Fibroblast of lung (primary cell): ENCODE measurements at regions not wholly inside any gene's neighbourhood (a gene's known extent, or its start where the extent isn't known, plus 50 kb on each side); places are given as distances from the start of the nearest gene placed in this dataset.

Source experiments
- DNase-seq, 2 donors: peaks; one replicate each; pipeline versions ENCODE4 v3.0.0 to v3.0.0-alpha.2; 2010; ENCODE audit warnings: low read depth in 2 of 2
- H2AFZ ChIP-seq: 2 replicates; pipeline ENCODE4 v1.5.1; 2012; ENCODE audit warnings: low read length, control low read depth, inconsistent platforms
- H3K27ac ChIP-seq: 2 replicates; pipeline ENCODE4 v1.5.1; 2011; ENCODE audit warnings: low read length, control low read depth; ENCODE audit not compliant: insufficient read depth
- H3K27me3 ChIP-seq: 2 replicates; pipeline ENCODE4 v1.5.1; 2011; ENCODE audit warnings: mild to moderate bottlenecking, low read length; ENCODE audit not compliant: control insufficient read depth, insufficient read depth
- H3K36me3 ChIP-seq: 2 replicates; pipeline ENCODE4 v1.5.1; 2011; ENCODE audit warnings: low read length; ENCODE audit not compliant: control insufficient read depth, insufficient read depth
- H3K4me1 ChIP-seq: 2 replicates; pipeline ENCODE4 v1.5.1; 2011; ENCODE audit warnings: low read length; ENCODE audit not compliant: control insufficient read depth, insufficient read depth; ENCODE audit errors: extremely low read depth
- H3K4me2 ChIP-seq: 2 replicates; pipeline ENCODE4 v1.5.1; 2011; ENCODE audit warnings: low read length, control low read depth; ENCODE audit not compliant: insufficient read depth; ENCODE audit errors: extremely low read depth
- H3K4me3 ChIP-seq, 4 experiments: fragments of 200-600 bp in 1 of 4; sonication (generic) in 1 of 4; replicated peaks in 1 of 4; 2 replicates each; pipeline ENCODE4 v1.5.1; 2011 to 2016; ENCODE audit warnings: low read length in 4 of 4, low read depth in 3 of 4, mild to moderate bottlenecking in 3 of 4, control low read depth in 2 of 4, inconsistent platforms in 1 of 4, mixed read lengths in 1 of 4; ENCODE audit not compliant: insufficient read depth in 1 of 4; ENCODE audit errors: control extremely low read depth in 1 of 4
- H3K79me2 ChIP-seq: 2 replicates; pipeline ENCODE4 v1.5.1; 2012; ENCODE audit warnings: mild to moderate bottlenecking, low read length, inconsistent platforms; ENCODE audit not compliant: control insufficient read depth, insufficient read depth
- H3K9ac ChIP-seq: 2 replicates; pipeline ENCODE4 v1.5.1; 2011; ENCODE audit warnings: mild to moderate bottlenecking, low read length, control low read depth; ENCODE audit not compliant: insufficient read depth
- H3K9me3 ChIP-seq: 2 replicates; pipeline ENCODE4 v1.5.1; 2012; ENCODE audit warnings: low read depth, low read length; ENCODE audit not compliant: control insufficient read depth, insufficient read depth
- H4K20me1 ChIP-seq: 2 replicates; pipeline ENCODE4 v1.5.1; 2011; ENCODE audit warnings: low read length; ENCODE audit not compliant: control insufficient read depth, insufficient read depth; ENCODE audit errors: extremely low read depth
- EZH2 ChIP-seq: IDR thresholded peaks from 2 replicates; pipeline ENCODE4 v1.5.1; 2012; ENCODE audit warnings: low read length, control low read depth, mild to moderate bottlenecking; ENCODE audit errors: missing control alignments
- TF ChIP-seq, protein P1 (sequence below), 2 donors: IDR thresholded peaks in 1 of 2; conservative IDR thresholded peaks in 1 of 2; 1 replicate in 1 of 2; 2 replicates in 1 of 2; pipeline ENCODE4 v1.5.1; 2011 to 2012; ENCODE audit warnings: low read length in 2 of 2, control low read depth in 1 of 2, inconsistent platforms in 1 of 2, low read depth in 1 of 2, mild to moderate bottlenecking in 1 of 2

DNA sequence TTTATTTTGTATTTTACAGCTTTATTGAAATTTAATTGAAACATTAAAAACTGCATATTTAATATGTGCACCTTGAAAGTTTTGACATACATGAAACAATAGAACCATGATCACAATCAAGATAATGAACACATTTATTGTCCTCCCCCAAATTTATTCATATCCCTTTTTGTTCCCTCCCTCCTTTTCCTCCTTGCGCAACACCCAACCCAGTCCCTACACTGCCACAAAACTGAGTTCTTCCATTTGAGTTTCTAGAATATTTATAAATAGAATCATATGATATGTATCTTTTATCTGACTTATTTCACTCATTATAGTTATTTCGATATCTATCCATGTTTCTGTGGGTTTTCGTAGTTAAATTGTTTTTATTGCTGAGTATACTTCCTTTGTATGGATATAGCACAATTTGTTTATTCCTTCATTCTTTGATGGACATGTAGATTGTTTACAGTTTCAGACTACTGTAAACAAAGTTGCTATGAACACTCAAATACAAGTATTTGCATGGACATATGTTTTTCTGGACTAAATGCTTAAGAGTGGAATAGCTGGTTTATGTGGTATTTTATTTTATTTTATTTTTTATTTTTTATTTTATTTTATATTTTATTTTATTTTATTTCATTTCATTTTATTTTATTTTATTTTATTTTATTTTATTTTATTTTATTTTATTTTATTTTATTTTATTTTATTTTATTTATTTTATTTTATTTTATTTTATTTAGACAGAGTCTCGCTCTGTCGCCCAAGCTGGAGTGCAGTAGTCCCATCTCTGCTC is 359.1 kb downstream of the SLC6A15 start:
- Histone ChIP-seq H3K79me2 (no peaks in the 10 kb centered on the region), H3K4me1 (no peaks in the 10 kb centered on the region)
- no peak for TF ChIP-seq EZH2
- TF ChIP-seq, protein P1, sequence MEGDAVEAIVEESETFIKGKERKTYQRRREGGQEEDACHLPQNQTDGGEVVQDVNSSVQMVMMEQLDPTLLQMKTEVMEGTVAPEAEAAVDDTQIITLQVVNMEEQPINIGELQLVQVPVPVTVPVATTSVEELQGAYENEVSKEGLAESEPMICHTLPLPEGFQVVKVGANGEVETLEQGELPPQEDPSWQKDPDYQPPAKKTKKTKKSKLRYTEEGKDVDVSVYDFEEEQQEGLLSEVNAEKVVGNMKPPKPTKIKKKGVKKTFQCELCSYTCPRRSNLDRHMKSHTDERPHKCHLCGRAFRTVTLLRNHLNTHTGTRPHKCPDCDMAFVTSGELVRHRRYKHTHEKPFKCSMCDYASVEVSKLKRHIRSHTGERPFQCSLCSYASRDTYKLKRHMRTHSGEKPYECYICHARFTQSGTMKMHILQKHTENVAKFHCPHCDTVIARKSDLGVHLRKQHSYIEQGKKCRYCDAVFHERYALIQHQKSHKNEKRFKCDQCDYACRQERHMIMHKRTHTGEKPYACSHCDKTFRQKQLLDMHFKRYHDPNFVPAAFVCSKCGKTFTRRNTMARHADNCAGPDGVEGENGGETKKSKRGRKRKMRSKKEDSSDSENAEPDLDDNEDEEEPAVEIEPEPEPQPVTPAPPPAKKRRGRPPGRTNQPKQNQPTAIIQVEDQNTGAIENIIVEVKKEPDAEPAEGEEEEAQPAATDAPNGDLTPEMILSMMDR (conservative IDR thresholded peaks at IDR 0.05 in 1 of 2, IDR thresholded peaks at IDR 0.05 in 1 of 2; ENCODE audit: low read depth in 1 of 2, low read length in 2 of 2) = no peak

DNA sequence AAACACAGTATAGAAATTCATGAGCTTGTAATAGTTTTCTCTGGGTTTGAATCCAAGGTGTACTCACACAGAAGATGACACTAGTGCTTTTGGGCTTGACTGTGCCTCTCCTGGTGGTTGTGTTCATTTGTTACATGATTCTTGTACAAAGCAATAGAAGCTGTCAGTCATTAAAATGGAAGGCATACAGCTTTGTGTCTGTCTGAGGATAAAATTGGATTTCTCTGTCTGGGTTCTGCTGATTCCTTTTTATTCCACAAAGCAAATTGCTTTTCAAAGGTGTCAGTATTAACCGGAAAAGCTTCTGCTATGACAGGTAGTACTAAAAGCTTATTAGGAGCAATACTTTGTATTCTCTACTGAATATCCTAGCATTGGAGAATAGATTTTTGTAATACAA is 361.2 kb downstream of the SLC6A15 start:
- no peaks in the 10 kb centered on the region for H3K4me1 ChIP-seq
- no peaks in the 10 kb centered on the region for H3K9me3 ChIP-seq
- H3K36me3 ChIP-seq = no peaks in the 10 kb centered on the region
- no peak for TF ChIP-seq EZH2
- TF ChIP-seq, protein P1 (conservative IDR thresholded peaks at IDR 0.05 in 1 of 2, IDR thresholded peaks at IDR 0.05 in 1 of 2; ENCODE audit: low read depth in 1 of 2, low read length in 2 of 2) = no peak
- H3K79me2 ChIP-seq = no peaks in the 10 kb centered on the region
- H3K27ac ChIP-seq = no peak overlapping the region
- H4K20me1 ChIP-seq = no peaks in the 10 kb centered on the region
- no peak overlapping the region for H2AFZ ChIP-seq
- H3K9ac ChIP-seq = no peak overlapping the region
- no peaks in the 10 kb centered on the region for H3K27me3 ChIP-seq
- no peak overlapping the region for H3K4me2 ChIP-seq
- no peak for DNase-seq
- no peak overlapping the region for H3K4me3 ChIP-seq

More for the DNA sequence above, 359.1 kb downstream of the SLC6A15 start:
- Histone ChIP-seq H2AFZ (no peak overlapping the region), H3K4me2 (no peak overlapping the region), H3K9ac (no peak overlapping the region), H3K27me3 (no peaks in the 10 kb centered on the region), H3K36me3 (no peaks in the 10 kb centered on the region), H3K9me3 (no peaks in the 10 kb centered on the region), H3K4me3 (no peak overlapping the region), H3K27ac (no peak overlapping the region), H4K20me1 (no peaks in the 10 kb centered on the region)
- no peak for DNase-seq

DNA sequence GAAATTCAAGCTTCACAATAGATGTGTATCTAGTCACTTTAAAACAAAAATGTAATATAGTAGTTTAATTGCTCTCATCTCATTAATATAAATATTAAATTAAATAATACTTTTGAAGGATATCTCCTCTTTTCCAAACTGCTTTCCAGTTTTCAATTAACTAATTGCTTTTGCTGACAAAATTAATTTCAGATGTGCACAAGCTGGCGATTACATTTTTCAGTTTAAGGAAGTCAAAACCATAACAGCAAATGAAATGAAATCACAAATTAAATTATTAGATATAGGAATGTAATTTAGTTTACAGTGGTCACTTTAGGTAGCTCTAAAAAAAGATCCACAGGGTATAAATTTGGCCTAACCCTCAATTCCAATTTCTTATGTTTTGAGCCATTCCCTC is 362.1 kb downstream of the SLC6A15 start:
- no peak for TF ChIP-seq EZH2
- TF ChIP-seq, protein P1 (conservative IDR thresholded peaks at IDR 0.05 in 1 of 2, IDR thresholded peaks at IDR 0.05 in 1 of 2; ENCODE audit: low read depth in 1 of 2, low read length in 2 of 2) = no peak
- H2AFZ ChIP-seq = no peak overlapping the region
- H3K4me3 ChIP-seq = no peak overlapping the region
- H3K4me2 ChIP-seq = no peak overlapping the region
- no peak overlapping the region for H3K27ac ChIP-seq
- H3K4me1 ChIP-seq = no peaks in the 10 kb centered on the region
- no peaks in the 10 kb centered on the region for H4K20me1 ChIP-seq
- H3K27me3 ChIP-seq = no peaks in the 10 kb centered on the region
- H3K9me3 ChIP-seq = no peaks in the 10 kb centered on the region
- no peaks in the 10 kb centered on the region for H3K36me3 ChIP-seq
- no peak overlapping the region for H3K9ac ChIP-seq
- no peaks in the 10 kb centered on the region for H3K79me2 ChIP-seq
- DNase-seq = no peak
